HEK293 (cell line): ENCODE measurements at regions not wholly inside any gene's neighbourhood (a gene's known extent, or its start where the extent isn't known, plus 50 kb on each side); places are given as distances from the start of the nearest gene placed in this dataset.

Experiments used
- CTCF ChIA-PET: fragments of 350-600 bp; formaldehyde crosslinking; extraction: SDS; loops from one replicate; lab custom pipeline; 2021; ENCODE audit warnings: antibody characterized with exemption; lab: Yijun Ruan, JAX
- POLR2A ChIA-PET: fragments of 300-600 bp; formaldehyde crosslinking; extraction: SDS; loops from one replicate; lab custom pipeline; 2020; ENCODE audit warnings: antibody characterized with exemption, inconsistent platforms; lab: Yijun Ruan, JAX
- H3K27ac ChIP-seq: fragments of 200-500 bp; sonication (Bioruptor generic); 2 replicates; pipeline ENCODE4 v1.5.1; 2014; ENCODE audit warnings: low read depth, low read length, control low read depth, inconsistent platforms; ENCODE audit errors: extremely low read depth
- H3K36me3 ChIP-seq, 2 experiments: fragments of 200-500 bp in 1 of 2; sonication (Bioruptor generic) in 1 of 2; 1 replicate in 1 of 2; 2 replicates in 1 of 2; pipeline ENCODE4 v1.5.1; 2014 to 2017; ENCODE audit warnings: inconsistent platforms in 2 of 2, low read length in 2 of 2; ENCODE audit not compliant: control insufficient read depth in 2 of 2, insufficient read depth in 1 of 2
- H3K4me1 ChIP-seq: fragments of 200-500 bp; sonication (Bioruptor generic); 2 replicates; pipeline ENCODE4 v1.5.1; 2014; ENCODE audit warnings: mild to moderate bottlenecking, low read length, inconsistent platforms; ENCODE audit not compliant: control insufficient read depth, insufficient read depth
- H3K4me3 ChIP-seq: 2 replicates; pipeline ENCODE4 v1.5.1; 2011; ENCODE audit warnings: low read depth, mild to moderate bottlenecking, control low read depth, low read length, moderate library complexity
- H3K9me3 ChIP-seq: fragments of 200-500 bp; sonication (Bioruptor generic); 2 replicates; pipeline ENCODE4 v1.5.1; 2014; ENCODE audit warnings: low read depth, low read length, inconsistent platforms; ENCODE audit not compliant: control insufficient read depth, insufficient read depth
- HOXD13 ChIP-seq: sonication (generic); formaldehyde crosslinking; IDR thresholded peaks from 2 replicates; pipeline ENCODE4 v1.8.0; 2022; ENCODE audit warnings: missing genetic modification reagents, borderline replicate concordance
- KLF7 ChIP-seq: fragments of 450-650 bp; formaldehyde crosslinking; IDR thresholded peaks from 2 replicates; pipeline ENCODE4 v1.5.1; 2016; ENCODE audit warnings: missing biosample characterization, missing genetic modification characterization, borderline replicate concordance
- KLF9 ChIP-seq: fragments of 450-650 bp; formaldehyde crosslinking; IDR thresholded peaks from 2 replicates; pipeline ENCODE4 v1.5.1; 2016; ENCODE audit warnings: missing biosample characterization, missing genetic modification characterization, low read depth
- SP2 ChIP-seq: fragments of 450-650 bp; formaldehyde crosslinking; IDR thresholded peaks from 2 replicates; pipeline ENCODE4 v1.5.1; 2016; ENCODE audit warnings: missing biosample characterization, missing genetic modification characterization
- SP3 ChIP-seq: fragments of 450-650 bp; formaldehyde crosslinking; IDR thresholded peaks from 2 replicates; pipeline ENCODE4 v1.5.1; 2016; ENCODE audit warnings: missing biosample characterization, missing genetic modification characterization
- TCF7L2 ChIP-seq: IDR thresholded peaks from 2 replicates; pipeline ENCODE4 v1.6.1; 2011; ENCODE audit warnings: low read depth, mild to moderate bottlenecking, inconsistent platforms, low read length, moderate library complexity, borderline replicate concordance
- ZBTB17 ChIP-seq: fragments of 450-650 bp; formaldehyde crosslinking; IDR thresholded peaks from 2 replicates; pipeline ENCODE4 v1.5.1; 2016; ENCODE audit warnings: missing biosample characterization, missing genetic modification characterization
- ZIC2 ChIP-seq: fragments of 450-650 bp; formaldehyde crosslinking; IDR thresholded peaks from 2 replicates; pipeline ENCODE4 v1.5.1; 2016; ENCODE audit warnings: missing biosample characterization, missing genetic modification characterization
- ZNF157 ChIP-seq: fragments of 450-650 bp; formaldehyde crosslinking; IDR thresholded peaks from 2 replicates; pipeline ENCODE4 v1.5.1; 2016; ENCODE audit warnings: missing biosample characterization, missing genetic modification characterization
- ZNF350 ChIP-seq: fragments of 450-650 bp; formaldehyde crosslinking; IDR thresholded peaks from 2 replicates; pipeline ENCODE4 v1.5.0; 2017; ENCODE audit warnings: missing biosample characterization, mild to moderate bottlenecking, missing genetic modification characterization
- ZNF416 ChIP-seq: fragments of 450-650 bp; formaldehyde crosslinking; IDR thresholded peaks from 2 replicates; pipeline ENCODE4 v1.5.1; 2016; ENCODE audit warnings: missing biosample characterization, missing genetic modification characterization
- ZNF433 ChIP-seq: fragments of 450-650 bp; formaldehyde crosslinking; IDR thresholded peaks from 2 replicates; pipeline ENCODE4 v1.5.1; 2016; ENCODE audit warnings: missing biosample characterization, missing genetic modification characterization, low read depth
- ZNF544 ChIP-seq: fragments of 450-650 bp; formaldehyde crosslinking; IDR thresholded peaks from 2 replicates; pipeline ENCODE4 v1.5.0; 2017; ENCODE audit warnings: missing biosample characterization, missing genetic modification characterization
- ZNF654 ChIP-seq: fragments of 450-650 bp; formaldehyde crosslinking; IDR thresholded peaks from 2 replicates; pipeline ENCODE4 v1.5.1; 2016; ENCODE audit warnings: low read depth, missing biosample characterization, missing genetic modification characterization
- ZNF677 ChIP-seq: fragments of 450-650 bp; IDR thresholded peaks from 2 replicates; pipeline ENCODE4 v1.5.0; 2018; ENCODE audit warnings: missing biosample characterization, mild to moderate bottlenecking, missing genetic modification characterization, moderate library complexity
- ZSCAN30 ChIP-seq: fragments of 450-650 bp; IDR thresholded peaks from 2 replicates; pipeline ENCODE4 v1.5.1; 2018; ENCODE audit warnings: missing biosample characterization, mild to moderate bottlenecking, missing genetic modification characterization, moderate library complexity
- TF ChIP-seq, protein P1 (sequence below): fragments of 450-650 bp; formaldehyde crosslinking; optimal IDR thresholded peaks from 2 replicates; pipeline ENCODE3; 2016; ENCODE audit warnings: missing biosample characterization, mild to moderate bottlenecking, missing genetic modification characterization
- TF ChIP-seq, protein P2 (sequence below): fragments of 450-650 bp; formaldehyde crosslinking; IDR thresholded peaks from 2 replicates; pipeline ENCODE4 v1.5.1; 2016; ENCODE audit warnings: missing biosample characterization, missing genetic modification characterization
- TF ChIP-seq, protein P3 (sequence below): fragments of 450-650 bp; formaldehyde crosslinking; IDR thresholded peaks from 2 replicates; pipeline ENCODE4 v1.5.1; 2017; ENCODE audit warnings: missing biosample characterization, missing genetic modification characterization
- TF ChIP-seq, protein P4 (sequence below): fragments of 450-650 bp; formaldehyde crosslinking; IDR thresholded peaks from 2 replicates; pipeline ENCODE4 v1.5.1; 2016; ENCODE audit warnings: missing biosample characterization, missing genetic modification characterization

DNA sequence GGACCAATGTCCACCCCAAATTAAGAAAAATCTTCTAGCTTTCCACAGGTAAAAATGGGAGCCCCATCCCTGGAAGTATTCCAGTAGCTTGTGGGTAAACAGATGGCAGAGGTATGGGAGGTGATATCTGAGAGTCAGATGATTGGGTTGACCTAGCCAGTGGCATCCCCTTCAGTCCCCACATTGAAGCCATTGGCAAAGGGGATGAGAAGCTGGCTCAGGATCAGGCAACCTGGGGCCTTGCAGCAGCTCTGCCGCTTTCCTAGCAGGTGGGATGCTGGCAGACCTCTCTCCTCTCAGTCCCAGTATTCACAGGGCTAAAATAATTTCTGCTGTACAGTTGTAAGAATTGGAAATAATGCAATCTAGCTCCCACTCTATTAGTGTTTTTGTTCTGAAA is 108.9 kb upstream of the KCNG1 start (continued):
- no peak for TF ChIP-seq TCF7L2
- no peak for TF ChIP-seq HOXD13 (CRISPR knock-in tag)
- no peak for TF ChIP-seq ZNF350 (tag by site-specific recombination)
- no peak for TF ChIP-seq ZNF654
- no peak for TF ChIP-seq SP3
- TF ChIP-seq KLF7 (tag by site-specific recombination) = no peak
- TF ChIP-seq ZNF677 (tag by site-specific recombination) = no peak
- TF ChIP-seq ZIC2 (tag by site-specific recombination) = no peak
- no peak for TF ChIP-seq KLF9 (tag by site-specific recombination)
- TF ChIP-seq, all 188 proteins: peak for 0

DNA sequence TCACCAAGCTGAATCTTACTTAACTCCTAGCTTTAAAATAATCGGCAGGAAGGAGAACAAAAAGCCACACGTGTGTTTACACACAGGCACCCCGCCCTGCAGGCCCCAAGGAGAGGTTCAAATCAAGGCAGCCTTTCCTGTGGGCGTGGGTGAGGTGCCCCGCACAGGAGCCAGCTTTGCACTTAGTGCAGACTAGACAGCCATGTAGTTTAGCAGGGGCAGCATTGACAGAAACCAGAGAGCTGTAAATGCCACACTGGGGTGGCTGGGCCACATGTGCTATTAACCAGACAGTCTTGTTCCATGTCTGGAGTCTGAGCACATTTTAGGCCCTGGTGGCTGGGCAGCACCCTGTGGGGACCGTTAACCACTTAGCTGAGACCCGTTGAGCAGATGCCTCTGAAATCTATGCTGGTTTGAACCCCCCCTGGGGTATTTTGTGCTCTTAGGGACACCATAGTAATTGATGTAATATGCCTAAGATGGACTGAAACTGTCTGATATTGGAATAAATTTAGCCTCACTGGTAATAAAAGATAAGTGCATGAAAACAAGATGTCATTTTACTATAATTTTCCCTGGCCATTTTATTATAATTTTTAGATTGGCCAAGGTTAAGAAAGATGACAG is 106.4 kb upstream of the KCNG1 start:
- Histone ChIP-seq H3K36me3 (no peaks in the 10 kb centered on the region), H3K4me1 (no peaks in the 10 kb centered on the region), H3K9me3 (no peaks in the 10 kb centered on the region)
- TF ChIP-seq ZNF544 (tag by site-specific recombination) (no peak), ZNF157 (tag by site-specific recombination) (no peak), SP2 (tag by site-specific recombination) (no peak), ZNF433 (tag by site-specific recombination) (no peak), ZBTB17 (tag by site-specific recombination) (no peak), ZNF416 (tag by site-specific recombination) (no peak), ZSCAN30 (tag by site-specific recombination) (no peak)
- TF ChIP-seq, protein P1, sequence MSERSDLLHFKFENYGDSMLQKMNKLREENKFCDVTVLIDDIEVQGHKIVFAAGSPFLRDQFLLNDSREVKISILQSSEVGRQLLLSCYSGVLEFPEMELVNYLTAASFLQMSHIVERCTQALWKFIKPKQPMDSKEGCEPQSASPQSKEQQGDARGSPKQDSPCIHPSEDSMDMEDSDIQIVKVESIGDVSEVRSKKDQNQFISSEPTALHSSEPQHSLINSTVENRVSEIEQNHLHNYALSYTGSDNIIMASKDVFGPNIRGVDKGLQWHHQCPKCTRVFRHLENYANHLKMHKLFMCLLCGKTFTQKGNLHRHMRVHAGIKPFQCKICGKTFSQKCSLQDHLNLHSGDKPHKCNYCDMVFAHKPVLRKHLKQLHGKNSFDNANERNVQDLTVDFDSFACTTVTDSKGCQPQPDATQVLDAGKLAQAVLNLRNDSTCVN = no peak
- TF ChIP-seq, protein P2, sequence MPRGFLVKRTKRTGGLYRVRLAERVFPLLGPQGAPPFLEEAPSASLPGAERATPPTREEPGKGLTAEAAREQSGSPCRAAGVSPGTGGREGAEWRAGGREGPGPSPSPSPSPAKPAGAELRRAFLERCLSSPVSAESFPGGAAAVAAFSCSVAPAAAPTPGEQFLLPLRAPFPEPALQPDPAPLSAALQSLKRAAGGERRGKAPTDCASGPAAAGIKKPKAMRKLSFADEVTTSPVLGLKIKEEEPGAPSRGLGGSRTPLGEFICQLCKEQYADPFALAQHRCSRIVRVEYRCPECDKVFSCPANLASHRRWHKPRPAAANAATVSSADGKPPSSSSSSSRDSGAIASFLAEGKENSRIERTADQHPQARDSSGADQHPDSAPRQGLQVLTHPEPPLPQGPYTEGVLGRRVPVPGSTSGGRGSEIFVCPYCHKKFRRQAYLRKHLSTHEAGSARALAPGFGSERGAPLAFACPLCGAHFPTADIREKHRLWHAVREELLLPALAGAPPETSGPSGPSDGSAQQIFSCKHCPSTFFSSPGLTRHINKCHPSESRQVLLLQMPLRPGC (tag by site-specific recombination) = no peak
- TF ChIP-seq, protein P3, sequence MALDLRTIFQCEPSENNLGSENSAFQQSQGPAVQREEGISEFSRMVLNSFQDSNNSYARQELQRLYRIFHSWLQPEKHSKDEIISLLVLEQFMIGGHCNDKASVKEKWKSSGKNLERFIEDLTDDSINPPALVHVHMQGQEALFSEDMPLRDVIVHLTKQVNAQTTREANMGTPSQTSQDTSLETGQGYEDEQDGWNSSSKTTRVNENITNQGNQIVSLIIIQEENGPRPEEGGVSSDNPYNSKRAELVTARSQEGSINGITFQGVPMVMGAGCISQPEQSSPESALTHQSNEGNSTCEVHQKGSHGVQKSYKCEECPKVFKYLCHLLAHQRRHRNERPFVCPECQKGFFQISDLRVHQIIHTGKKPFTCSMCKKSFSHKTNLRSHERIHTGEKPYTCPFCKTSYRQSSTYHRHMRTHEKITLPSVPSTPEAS (tag by site-specific recombination) = no peak
- TF ChIP-seq, protein P4, sequence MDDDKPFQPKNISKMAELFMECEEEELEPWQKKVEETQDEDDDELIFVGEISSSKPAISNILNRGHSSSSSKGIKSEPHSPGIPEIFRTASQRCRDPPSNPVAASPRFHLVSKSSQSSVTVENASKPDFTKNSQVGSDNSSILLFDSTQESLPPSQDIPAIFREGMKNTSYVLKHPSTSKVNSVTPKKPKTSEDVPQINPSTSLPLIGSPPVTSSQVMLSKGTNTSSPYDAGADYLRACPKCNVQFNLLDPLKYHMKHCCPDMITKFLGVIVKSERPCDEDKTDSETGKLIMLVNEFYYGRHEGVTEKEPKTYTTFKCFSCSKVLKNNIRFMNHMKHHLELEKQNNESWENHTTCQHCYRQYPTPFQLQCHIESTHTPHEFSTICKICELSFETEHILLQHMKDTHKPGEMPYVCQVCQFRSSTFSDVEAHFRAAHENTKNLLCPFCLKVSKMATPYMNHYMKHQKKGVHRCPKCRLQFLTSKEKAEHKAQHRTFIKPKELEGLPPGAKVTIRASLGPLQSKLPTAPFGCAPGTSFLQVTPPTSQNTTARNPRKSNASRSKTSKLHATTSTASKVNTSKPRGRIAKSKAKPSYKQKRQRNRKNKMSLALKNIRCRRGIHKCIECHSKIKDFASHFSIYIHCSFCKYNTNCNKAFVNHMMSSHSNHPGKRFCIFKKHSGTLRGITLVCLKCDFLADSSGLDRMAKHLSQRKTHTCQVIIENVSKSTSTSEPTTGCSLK (tag by site-specific recombination) = no peak
- TF ChIP-seq, all 188 proteins: peak for 0
- Histone ChIP-seq H3K27ac (no peak overlapping the region), H3K4me3 (no peak overlapping the region)
- CTCF ChIA-PET = interaction anchor here (0.6 kb wide), 1 partner anchor 20 kb away, joined by 4 read pairs; no protein-coding TSS in a partner anchor
- POLR2A ChIA-PET = no interaction called here
